Panc1 (cell line): ENCODE measurements at regions not wholly inside any gene's neighbourhood (a gene's known extent, or its start where the extent isn't known, plus 50 kb on each side); places are given as distances from the start of the nearest gene placed in this dataset.

Experiments used
- REST ChIP-seq, 2 experiments: IDR thresholded peaks; 2 replicates each; pipeline ENCODE4 v1.6.1; 2011 to 2012; ENCODE audit warnings: low read depth in 2 of 2, control low read depth in 1 of 2, low read length in 1 of 2, mild to moderate bottlenecking in 1 of 2, moderate library complexity in 1 of 2; ENCODE audit not compliant: insufficient read depth in 1 of 2
- TF ChIP-seq, protein P1 (sequence below): fragments of 450-650 bp; IDR thresholded peaks from 2 replicates; pipeline ENCODE4 v1.5.1; 2017; ENCODE audit warnings: mild to moderate bottlenecking

DNA sequence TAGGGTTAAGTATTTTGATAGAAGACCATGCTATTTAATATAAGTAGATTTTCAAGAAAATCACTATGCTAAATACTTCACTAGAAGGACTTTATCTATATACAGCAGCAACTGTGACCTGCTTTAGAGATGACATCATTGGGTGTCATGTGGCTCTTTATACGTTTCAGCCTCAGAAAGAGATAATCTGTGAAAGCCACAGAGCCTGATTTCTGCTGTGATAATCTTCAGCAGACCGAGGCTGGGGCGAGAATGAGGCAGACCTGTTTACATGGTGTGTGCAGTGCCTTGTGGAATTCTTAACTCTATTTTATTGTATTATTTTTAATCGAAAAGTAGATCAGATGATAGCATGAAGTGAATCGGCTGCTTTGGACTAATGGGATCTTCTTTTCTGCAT is 471.2 kb downstream of the MFSD1 start:
- TF ChIP-seq, protein P1, sequence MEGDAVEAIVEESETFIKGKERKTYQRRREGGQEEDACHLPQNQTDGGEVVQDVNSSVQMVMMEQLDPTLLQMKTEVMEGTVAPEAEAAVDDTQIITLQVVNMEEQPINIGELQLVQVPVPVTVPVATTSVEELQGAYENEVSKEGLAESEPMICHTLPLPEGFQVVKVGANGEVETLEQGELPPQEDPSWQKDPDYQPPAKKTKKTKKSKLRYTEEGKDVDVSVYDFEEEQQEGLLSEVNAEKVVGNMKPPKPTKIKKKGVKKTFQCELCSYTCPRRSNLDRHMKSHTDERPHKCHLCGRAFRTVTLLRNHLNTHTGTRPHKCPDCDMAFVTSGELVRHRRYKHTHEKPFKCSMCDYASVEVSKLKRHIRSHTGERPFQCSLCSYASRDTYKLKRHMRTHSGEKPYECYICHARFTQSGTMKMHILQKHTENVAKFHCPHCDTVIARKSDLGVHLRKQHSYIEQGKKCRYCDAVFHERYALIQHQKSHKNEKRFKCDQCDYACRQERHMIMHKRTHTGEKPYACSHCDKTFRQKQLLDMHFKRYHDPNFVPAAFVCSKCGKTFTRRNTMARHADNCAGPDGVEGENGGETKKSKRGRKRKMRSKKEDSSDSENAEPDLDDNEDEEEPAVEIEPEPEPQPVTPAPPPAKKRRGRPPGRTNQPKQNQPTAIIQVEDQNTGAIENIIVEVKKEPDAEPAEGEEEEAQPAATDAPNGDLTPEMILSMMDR = no peak
- TF ChIP-seq REST (IDR thresholded peaks at IDR 0.05; ENCODE audit: insufficient read depth in 1 of 2, low read depth in 2 of 2, low read length in 1 of 2) = no peak
